ENCODE measurements at regions not wholly inside any gene's neighbourhood (a gene's known extent, or its start where the extent isn't known, plus 50 kb on each side); places are given as distances from the start of the nearest gene placed in this dataset.
"Not testable (repeated sequence)": the region's sequence is repeated elsewhere in the genome, so short reads cannot be mapped to it uniquely, and the experiment has no call there.

DNA sequence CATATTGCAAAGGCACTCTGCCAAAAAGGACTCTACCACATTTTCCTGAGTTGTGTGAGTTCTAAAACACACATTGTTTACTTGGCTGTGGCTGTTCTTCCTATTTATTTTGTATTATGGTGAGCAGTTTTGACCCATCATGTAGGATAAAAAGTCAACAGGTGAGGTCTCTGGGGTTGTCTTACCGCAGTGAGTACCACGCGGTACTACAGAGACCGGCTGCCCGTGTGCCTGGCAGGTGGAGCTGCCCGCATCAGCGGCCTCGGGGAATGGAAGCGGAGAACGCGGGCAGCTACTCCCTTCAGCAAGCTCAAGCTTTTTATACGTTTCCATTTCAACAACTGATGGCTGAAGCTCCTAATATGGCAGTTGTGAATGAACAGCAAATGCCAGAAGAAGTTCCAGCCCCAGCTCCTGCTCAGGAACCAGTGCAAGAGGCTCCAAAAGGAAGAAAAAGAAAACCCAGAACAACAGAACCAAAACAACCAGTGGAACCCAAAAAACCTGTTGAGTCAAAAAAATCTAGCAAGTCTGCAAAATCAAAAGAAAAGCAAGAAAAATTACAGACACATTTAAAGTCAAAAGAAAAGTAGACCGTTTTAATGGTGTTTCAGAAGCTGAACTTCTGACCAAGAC, 155.3 kb upstream of the RASSF8 start:
- not testable (repeated sequence) for TF ChIP-seq SUZ12 (IDR thresholded peaks at IDR 0.05; ENCODE audit: extremely low read depth, insufficient read depth, insufficient read length); YY1 (IDR thresholded peaks at IDR 0.05; ENCODE audit: insufficient read depth, insufficient read length)
